Hematopoietic multipotent progenitor cell treated with erythropoietin and hydrocortisone succinate and interleukin-3 and kit ligand, for 6 days (in vitro differentiated cells): ENCODE measurements at regions not wholly inside any gene's neighbourhood (a gene's known extent, or its start where the extent isn't known, plus 50 kb on each side); places are given as distances from the start of the nearest gene placed in this dataset.

Experiments used
- DNase-seq: peaks from one replicate; pipeline ENCODE4 v3.0.0-alpha.2; 2015

GRCh38 chr12:95412482-95413311 is 61.3 kb upstream of the METAP2 start:
- DNase-seq, result no peak

- no peak for DNase-seq
Observed at GRCh38 chr12:95413576-95413975, 60.4 kb upstream of the METAP2 start.

- DNase-seq, result no peak
Observed at GRCh38 chr12:95415451-95415850, 58.5 kb upstream of the METAP2 start.

- DNase-seq, result no peak
Observed at GRCh38 chr12:95416111-95416636, 57.8 kb upstream of the METAP2 start.

- DNase-seq, result no peak
Observed at GRCh38 chr12:95417372-95417771, 56.6 kb upstream of the METAP2 start.

GRCh38 chr12:95418142-95418541 is 55.8 kb upstream of the METAP2 start:
- DNase-seq, result no peak
